NB4 (cell line): ENCODE measurements at regions not wholly inside any gene's neighbourhood (a gene's known extent, or its start where the extent isn't known, plus 50 kb on each side); places are given as distances from the start of the nearest gene placed in this dataset.

ENCODE experiments used
- DNase-seq: peaks from one replicate; pipeline ENCODE4 v3.0.0; 2010; ENCODE audit warnings: low read depth
- H3K4me3 ChIP-seq: one replicate; pipeline ENCODE4 v1.5.1; 2011; ENCODE audit warnings: mild to moderate bottlenecking, low read depth, low read length, moderate library complexity
- CTCF ChIP-seq: IDR thresholded peaks from one replicate; pipeline ENCODE4 v1.5.1; 2012; ENCODE audit warnings: low read depth, low read length
- MAX ChIP-seq: IDR thresholded peaks from 2 replicates; pipeline ENCODE4 v1.6.1; 2011; ENCODE audit warnings: low read depth, low read length
- MYC ChIP-seq: IDR thresholded peaks from 2 replicates; pipeline ENCODE4 v1.6.1; 2011; ENCODE audit warnings: low read depth, low read length
- POLR2A ChIP-seq: IDR thresholded peaks from 2 replicates; pipeline ENCODE4 v1.6.1; 2011; ENCODE audit warnings: mild to moderate bottlenecking; ENCODE audit not compliant: insufficient read length; ENCODE audit errors: extremely low read depth

- no peak for DNase-seq
- H3K4me3 ChIP-seq, result no peak overlapping the region
- no peak for TF ChIP-seq MYC
- TF ChIP-seq MAX, result no peak
- TF ChIP-seq CTCF, result no peak
- no peak for TF ChIP-seq POLR2A
Measured at GRCh38 chr7:132065193-132065988, 509.0 kb upstream of the PODXL start.

GRCh38 chr7:132063800-132064199 is 507.4 kb upstream of the PODXL start:
- H3K4me3 ChIP-seq, result no peak overlapping the region
- TF ChIP-seq MYC, result no peak
- no peak for TF ChIP-seq POLR2A
- no peak for TF ChIP-seq MAX
- TF ChIP-seq CTCF, result no peak
- no peak for DNase-seq

- DNase-seq, result no peak
- no peak overlapping the region for H3K4me3 ChIP-seq
- no peak for TF ChIP-seq CTCF
- no peak for TF ChIP-seq MYC
- no peak for TF ChIP-seq MAX
- no peak for TF ChIP-seq POLR2A
Measured at GRCh38 chr7:132061937-132062336, 505.5 kb upstream of the PODXL start.

- DNase-seq, result no peak
- H3K4me3 ChIP-seq, result no peak overlapping the region
- TF ChIP-seq CTCF (no peak), POLR2A (no peak)
Measured at GRCh38 chr7:132059141-132059540, 502.7 kb upstream of the PODXL start.

GRCh38 chr7:132055336-132056120 is 499.1 kb upstream of the PODXL start:
- no peak for DNase-seq
- TF ChIP-seq MAX (no peak), CTCF (no peak), MYC (no peak), POLR2A (no peak)
- no peak overlapping the region for H3K4me3 ChIP-seq
